ENCODE measurements at regions not wholly inside any gene's neighbourhood (a gene's known extent, or its start where the extent isn't known, plus 50 kb on each side); places are given as distances from the start of the nearest gene placed in this dataset.

GRCh38 chr12:107571492-107571891, 114.1 kb upstream of the PWP1 start:
- Histone ChIP-seq H3K4me1 (no peaks in the 10 kb centered on the region), H3K27ac (no peak overlapping the region), H3K9me3 (no peaks in the 10 kb centered on the region), H3K27me3 (no peaks in the 10 kb centered on the region), H3K36me3 (no peaks in the 10 kb centered on the region), H3K9ac (ENCODE audit: low read depth in 2 of 2, low read length in 2 of 2) (no peak overlapping the region), H3K4me3 (no peak overlapping the region)
- no peak for TF ChIP-seq CTCF (IDR thresholded peaks at IDR 0.05)
- intact Hi-C loops (cut with DNase I): no loop called here
- no peak for DNase-seq

GRCh38 chr12:107574691-107575090, 110.9 kb upstream of the PWP1 start:
- Histone ChIP-seq H3K4me1 (no peaks in the 10 kb centered on the region), H3K9ac (ENCODE audit: low read depth in 2 of 2, low read length in 2 of 2) (no peak overlapping the region), H3K27ac (no peak overlapping the region), H3K27me3 (no peaks in the 10 kb centered on the region), H3K36me3 (no peaks in the 10 kb centered on the region), H3K9me3 (no peaks in the 10 kb centered on the region), H3K4me3 (no peak overlapping the region)
- no peak for DNase-seq
- intact Hi-C loops (cut with DNase I): no loop called here
- TF ChIP-seq CTCF (IDR thresholded peaks at IDR 0.05): no peak

GRCh38 chr12:107580750-107581618, 104.6 kb upstream of the PWP1 start:
- no peak for DNase-seq
- intact Hi-C loops (cut with DNase I): no loop called here
- no peak for TF ChIP-seq CTCF (IDR thresholded peaks at IDR 0.05)
- Histone ChIP-seq H3K27ac (no peak overlapping the region), H3K36me3 (no peaks in the 10 kb centered on the region), H3K27me3 (peaks cover 5% of the 10 kb centered on the region), H3K9me3 (no peaks in the 10 kb centered on the region), H3K4me1 (no peaks in the 10 kb centered on the region), H3K4me3 (no peak overlapping the region), H3K9ac (ENCODE audit: low read depth in 2 of 2, low read length in 2 of 2) (no peak overlapping the region)

GRCh38 chr12:107581619-107582015, 104.0 kb upstream of the PWP1 start:
- no peak for TF ChIP-seq CTCF (IDR thresholded peaks at IDR 0.05)
- H3K9me3 ChIP-seq: no peaks in the 10 kb centered on the region
- H3K27ac ChIP-seq: no peak overlapping the region
- H3K4me1 ChIP-seq: no peaks in the 10 kb centered on the region
- peaks cover 5% of the 10 kb centered on the region for H3K27me3 ChIP-seq
- H3K9ac ChIP-seq (ENCODE audit: low read depth in 2 of 2, low read length in 2 of 2): no peak overlapping the region
- H3K36me3 ChIP-seq: no peaks in the 10 kb centered on the region
- intact Hi-C loops (cut with DNase I): no loop called here
- H3K4me3 ChIP-seq: no peak overlapping the region
- no peak for DNase-seq

- DNase-seq: no peak
- H3K27me3 ChIP-seq: peaks cover 5% of the 10 kb centered on the region
- no peak overlapping the region for H3K27ac ChIP-seq
- intact Hi-C loops (cut with DNase I): no loop called here
- no peak overlapping the region for H3K4me3 ChIP-seq
- no peaks in the 10 kb centered on the region for H3K9me3 ChIP-seq
- no peaks in the 10 kb centered on the region for H3K4me1 ChIP-seq
- H3K36me3 ChIP-seq: no peaks in the 10 kb centered on the region
- TF ChIP-seq CTCF (IDR thresholded peaks at IDR 0.05): no peak
- no peak overlapping the region for H3K9ac ChIP-seq (ENCODE audit: low read depth in 2 of 2, low read length in 2 of 2)
Measured at GRCh38 chr12:107583551-107583950, 102.0 kb upstream of the PWP1 start.
